ENCODE measurements at regions not wholly inside any gene's neighbourhood (a gene's known extent, or its start where the extent isn't known, plus 50 kb on each side); places are given as distances from the start of the nearest gene placed in this dataset.

DNA sequence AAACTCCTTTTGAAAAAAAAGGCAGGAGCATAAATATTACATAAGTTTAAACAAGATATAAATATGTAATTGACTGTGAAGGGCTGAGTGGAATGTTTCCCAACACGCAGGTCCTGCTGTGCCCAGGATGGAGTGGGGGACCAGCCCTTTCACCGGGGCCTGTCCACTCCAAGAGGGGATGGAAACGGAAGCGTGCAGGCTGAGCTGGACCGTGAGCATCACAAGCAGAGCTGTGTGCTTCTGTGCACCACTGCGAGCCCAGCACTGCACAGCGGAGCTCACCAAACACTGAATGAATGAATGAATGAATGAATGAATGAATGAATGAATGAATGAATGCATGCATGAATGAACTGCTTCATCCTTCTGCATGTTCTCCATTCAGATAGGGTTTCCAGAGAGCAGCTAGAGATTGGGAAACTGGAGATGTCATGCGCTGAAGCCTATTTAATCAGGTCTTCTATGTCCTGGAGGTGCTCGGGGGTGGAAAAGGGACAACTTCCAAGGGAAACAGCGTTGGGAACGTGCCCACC is 157.7 kb downstream of the ANKRD60 start:
- no peak for TF ChIP-seq REST (IDR thresholded peaks at IDR 0.05; ENCODE audit: insufficient read depth in 1 of 2, low read depth in 2 of 2, low read length in 2 of 2)
- TF ChIP-seq TAF1 (IDR thresholded peaks at IDR 0.05; ENCODE audit: borderline replicate concordance, insufficient read depth, low read length) = no peak
- no peak for TF ChIP-seq SIN3A (IDR thresholded peaks at IDR 0.05; ENCODE audit: borderline replicate concordance, insufficient read depth, low read length)
- TF ChIP-seq FOXP2 (optimal IDR thresholded peaks at IDR 0.05; ENCODE audit: borderline replicate concordance, extremely low read depth, extremely low read length, insufficient read depth) = no peak
- no peak for TF ChIP-seq POLR2AphosphoS5 (IDR thresholded peaks at IDR 0.05; ENCODE audit: low read depth, low read length)

DNA sequence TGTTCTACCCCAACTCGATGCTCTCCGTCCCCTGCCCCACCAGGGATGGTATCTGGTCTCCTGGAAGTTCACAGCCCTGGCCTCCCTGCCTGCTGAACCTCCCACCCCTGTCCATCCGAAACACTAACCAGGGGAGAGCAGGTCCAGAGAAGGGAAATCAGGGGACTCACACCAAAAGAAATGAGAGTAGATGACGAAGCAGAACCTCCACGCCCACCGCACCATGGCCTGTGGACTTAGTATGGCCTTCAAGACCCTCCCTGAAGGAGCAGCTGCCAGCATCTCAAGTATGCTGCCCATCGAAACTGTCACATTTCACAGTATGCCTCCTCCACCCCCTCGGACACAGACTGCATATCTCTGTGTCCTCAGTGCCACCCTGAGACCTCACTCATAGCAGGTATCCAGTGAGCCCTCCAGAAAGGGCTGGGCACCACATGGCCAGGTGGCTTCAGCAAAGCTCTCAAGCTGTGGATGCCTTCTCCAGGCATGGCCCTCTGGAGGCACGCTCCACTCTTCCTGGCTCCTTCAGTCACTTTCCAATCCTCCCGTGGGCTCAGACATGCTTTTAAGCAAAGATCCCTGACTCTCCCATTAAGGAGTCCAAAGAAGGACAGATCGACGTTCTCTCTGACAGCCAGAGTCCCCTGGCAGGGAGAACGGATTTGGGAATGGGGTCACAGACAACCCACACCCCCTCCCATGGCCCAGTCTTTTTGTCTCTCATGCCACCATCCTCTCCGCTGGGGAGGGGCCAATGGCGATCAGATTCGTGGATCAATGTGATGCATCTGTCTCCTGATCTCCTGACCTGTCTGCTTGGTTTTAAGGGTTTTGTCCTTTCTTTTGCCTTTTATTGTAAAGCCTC is 158.4 kb downstream of the ANKRD60 start:
- TF ChIP-seq POLR2AphosphoS5 (IDR thresholded peaks at IDR 0.05; ENCODE audit: low read depth, low read length) (no peak), TAF1 (IDR thresholded peaks at IDR 0.05; ENCODE audit: borderline replicate concordance, insufficient read depth, low read length) (no peak), SIN3A (IDR thresholded peaks at IDR 0.05; ENCODE audit: borderline replicate concordance, insufficient read depth, low read length) (no peak), REST (IDR thresholded peaks at IDR 0.05; ENCODE audit: insufficient read depth in 1 of 2, low read depth in 2 of 2, low read length in 2 of 2) (no peak), FOXP2 (optimal IDR thresholded peaks at IDR 0.05; ENCODE audit: borderline replicate concordance, extremely low read depth, extremely low read length, insufficient read depth) (no peak)

DNA sequence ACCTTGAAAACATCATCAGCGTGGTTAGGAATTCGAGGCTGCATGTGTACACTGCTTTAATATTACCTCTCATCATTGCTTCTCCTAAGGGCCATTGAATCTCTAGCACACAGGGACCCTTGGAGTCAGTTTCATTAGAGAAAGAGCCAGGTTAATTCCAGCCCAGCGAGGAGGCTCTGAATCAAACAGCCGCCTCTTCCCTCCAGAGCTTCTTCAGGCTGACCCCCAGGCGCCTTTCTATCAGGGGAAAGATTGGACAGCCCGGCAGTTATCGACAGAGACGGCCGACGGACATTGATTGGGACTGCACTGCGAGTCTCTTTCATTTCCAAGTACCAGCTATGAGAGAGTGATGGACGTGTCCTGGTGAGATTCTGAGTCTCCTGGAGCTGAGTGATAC is 159.2 kb downstream of the ANKRD60 start:
- no peak for TF ChIP-seq REST (IDR thresholded peaks at IDR 0.05; ENCODE audit: insufficient read depth in 1 of 2, low read depth in 2 of 2, low read length in 2 of 2)

GRCh38 chr20:58065508-58066361 is 162.7 kb downstream of the ANKRD60 start:
- TF ChIP-seq REST (IDR thresholded peaks at IDR 0.05; ENCODE audit: insufficient read depth in 1 of 2, low read depth in 2 of 2, low read length in 2 of 2) (no peak), FOXP2 (optimal IDR thresholded peaks at IDR 0.05; ENCODE audit: borderline replicate concordance, extremely low read depth, extremely low read length, insufficient read depth) (no peak), POLR2AphosphoS5 (IDR thresholded peaks at IDR 0.05; ENCODE audit: low read depth, low read length) (no peak), TAF1 (IDR thresholded peaks at IDR 0.05; ENCODE audit: borderline replicate concordance, insufficient read depth, low read length) (no peak), SIN3A (IDR thresholded peaks at IDR 0.05; ENCODE audit: borderline replicate concordance, insufficient read depth, low read length) (no peak)
